Hepatocyte (in vitro differentiated cells): ENCODE measurements at regions not wholly inside any gene's neighbourhood (a gene's known extent, or its start where the extent isn't known, plus 50 kb on each side); places are given as distances from the start of the nearest gene placed in this dataset.

ENCODE experiments used
- CTCF ChIP-seq: fragments of 200-600 bp; sonication (generic); IDR thresholded peaks from 2 replicates; pipeline ENCODE4 v1.5.1; 2016; ENCODE audit warnings: antibody characterized with exemption, mild to moderate bottlenecking; ENCODE audit not compliant: poor library complexity
- EZH2 ChIP-seq: fragments of 200-600 bp; sonication (generic); IDR thresholded peaks from 2 replicates; pipeline ENCODE4 v1.6.1; 2016; ENCODE audit warnings: antibody characterized with exemption, mild to moderate bottlenecking, borderline replicate concordance
- EZH2phosphoT487 ChIP-seq: fragments of 200-600 bp; sonication (generic); IDR thresholded peaks from one replicate; pipeline ENCODE4 v1.6.1; 2018; ENCODE audit warnings: antibody characterized with exemption, mild to moderate bottlenecking, low read depth, moderate library complexity; ENCODE audit not compliant: unreplicated experiment, severe bottlenecking

- TF ChIP-seq CTCF (no peak), EZH2phosphoT487 (no peak), EZH2 (no peak)
These were observed 106.3 kb downstream of the KLF6 start for GRCh38 chr10:3678629-3679227.
